Stimulated activated CD4-positive, alpha-beta T cell treated with anti-CD3 and anti-CD28 coated beads, Interleukin-1b, Interleukin-23, amount 100 ng/mL, for 4 hours (primary cell): ENCODE measurements at regions not wholly inside any gene's neighbourhood (a gene's known extent, or its start where the extent isn't known, plus 50 kb on each side); places are given as distances from the start of the nearest gene placed in this dataset.
A peak's percentile ranks its signal among the peaks of the same experiment; 100 is the strongest.
"Not testable (repeated sequence)": the region's sequence is repeated elsewhere in the genome, so short reads cannot be mapped to it uniquely, and the experiment has no call there.

Experiments
- DNase-seq, 2 donors: peaks; one replicate each; pipeline ENCODE4 v3.0.0-alpha.2; 2020; ENCODE audit warnings: low read depth in 2 of 2

GRCh38 chr3:177358091-177358976 lies 161.1 kb upstream of the TBL1XR1 start:
- DNase-seq: peak; percentile 27 to 39

- DNase-seq: no peak
These were observed 161.8 kb upstream of the TBL1XR1 start for GRCh38 chr3:177358977-177359592.

- peak; percentile 95 for DNase-seq
These were observed 162.5 kb upstream of the TBL1XR1 start for GRCh38 chr3:177359593-177360357.

GRCh38 chr3:177361081-177361938 lies 164.0 kb upstream of the TBL1XR1 start:
- no peak for DNase-seq

GRCh38 chr3:177362626-177363025 lies 165.3 kb upstream of the TBL1XR1 start:
- DNase-seq: no peak

GRCh38 chr3:177364236-177364635 lies 167.0 kb upstream of the TBL1XR1 start:
- no peak for DNase-seq

GRCh38 chr3:177365294-177365693 lies 168.0 kb upstream of the TBL1XR1 start:
- DNase-seq: not testable (repeated sequence)

GRCh38 chr3:177367788-177368187 lies 170.5 kb upstream of the TBL1XR1 start:
- no peak for DNase-seq

- no peak for DNase-seq
These were observed 173.1 kb upstream of the TBL1XR1 start for GRCh38 chr3:177370246-177370822.

- no peak for DNase-seq
These were observed 173.9 kb upstream of the TBL1XR1 start for GRCh38 chr3:177371146-177371545.

- DNase-seq: no peak
These were observed 174.6 kb upstream of the TBL1XR1 start for GRCh38 chr3:177371888-177372287.

- DNase-seq: no peak
These were observed 177.0 kb upstream of the TBL1XR1 start for GRCh38 chr3:177374323-177374722.

GRCh38 chr3:177375316-177375715 lies 178.0 kb upstream of the TBL1XR1 start:
- DNase-seq: no peak

GRCh38 chr3:177377166-177377565 lies 179.9 kb upstream of the TBL1XR1 start:
- DNase-seq: no peak

- DNase-seq: no peak
These were observed 180.9 kb upstream of the TBL1XR1 start for GRCh38 chr3:177378168-177378567.

GRCh38 chr3:177379045-177379444 lies 181.8 kb upstream of the TBL1XR1 start:
- no peak for DNase-seq

GRCh38 chr3:177381070-177381469 lies 183.8 kb upstream of the TBL1XR1 start:
- no peak for DNase-seq

GRCh38 chr3:177382944-177383343 lies 185.7 kb upstream of the TBL1XR1 start:
- no peak for DNase-seq

GRCh38 chr3:177385186-177385585 lies 187.9 kb upstream of the TBL1XR1 start:
- DNase-seq: no peak

GRCh38 chr3:177385831-177386301 lies 188.6 kb upstream of the TBL1XR1 start:
- no peak for DNase-seq

- no peak for DNase-seq
These were observed 190.9 kb upstream of the TBL1XR1 start for GRCh38 chr3:177388209-177388608.
